ENCODE measurements at regions not wholly inside any gene's neighbourhood (a gene's known extent, or its start where the extent isn't known, plus 50 kb on each side); places are given as distances from the start of the nearest gene placed in this dataset.

GRCh38 chr19:29386970-29387369 is 138.8 kb upstream of the VSTM2B start:
- no peak overlapping the region for H3K4me3 Mint-ChIP-seq (ENCODE audit: low read depth)
- H3K27me3 Mint-ChIP-seq: peaks cover 8% of the 10 kb centered on the region
- TF ChIP-seq CTCF (IDR thresholded peaks at IDR 0.05; ENCODE audit: unreplicated experiment): no peak
- H3K27ac Mint-ChIP-seq: peak overlapping the region; percentile 14
- H3K36me3 Mint-ChIP-seq (ENCODE audit: insufficient read depth): no peaks in the 10 kb centered on the region
- peaks cover 8% of the 10 kb centered on the region for H3K9me3 Mint-ChIP-seq (ENCODE audit: low read depth)
- no peak for DNase-seq (ENCODE audit: low spot score, unreplicated experiment)
- H3K4me1 Mint-ChIP-seq (ENCODE audit: low read depth): peaks cover 3% of the 10 kb centered on the region

GRCh38 chr19:29387586-29387985 is 138.2 kb upstream of the VSTM2B start:
- Mint-ChIP-seq H3K4me3 (ENCODE audit: low read depth) (no peak overlapping the region), H3K9me3 (ENCODE audit: low read depth) (peaks cover 8% of the 10 kb centered on the region), H3K27ac (no peak overlapping the region), H3K27me3 (peaks cover 8% of the 10 kb centered on the region), H3K36me3 (ENCODE audit: insufficient read depth) (no peaks in the 10 kb centered on the region), H3K4me1 (ENCODE audit: low read depth) (peaks cover 3% of the 10 kb centered on the region)
- DNase-seq (ENCODE audit: low spot score, unreplicated experiment): no peak
- no peak for TF ChIP-seq CTCF (IDR thresholded peaks at IDR 0.05; ENCODE audit: unreplicated experiment)

- no peak for DNase-seq (ENCODE audit: low spot score, unreplicated experiment)
- H3K9me3 Mint-ChIP-seq (ENCODE audit: low read depth): peaks cover 8% of the 10 kb centered on the region
- no peak overlapping the region for H3K4me3 Mint-ChIP-seq (ENCODE audit: low read depth)
- peaks cover 3% of the 10 kb centered on the region for H3K4me1 Mint-ChIP-seq (ENCODE audit: low read depth)
- no peak for TF ChIP-seq CTCF (IDR thresholded peaks at IDR 0.05; ENCODE audit: unreplicated experiment)
- H3K27ac Mint-ChIP-seq: no peak overlapping the region
- no peaks in the 10 kb centered on the region for H3K36me3 Mint-ChIP-seq (ENCODE audit: insufficient read depth)
- peaks cover 10% of the 10 kb centered on the region for H3K27me3 Mint-ChIP-seq
These were observed 136.3 kb upstream of the VSTM2B start for GRCh38 chr19:29389495-29389894.

- Mint-ChIP-seq H3K36me3 (ENCODE audit: insufficient read depth) (no peaks in the 10 kb centered on the region), H3K4me1 (ENCODE audit: low read depth) (peaks cover 3% of the 10 kb centered on the region), H3K27me3 (peaks cover 10% of the 10 kb centered on the region), H3K4me3 (ENCODE audit: low read depth) (no peak overlapping the region), H3K9me3 (ENCODE audit: low read depth) (peaks cover 8% of the 10 kb centered on the region), H3K27ac (no peak overlapping the region)
- TF ChIP-seq CTCF (IDR thresholded peaks at IDR 0.05; ENCODE audit: unreplicated experiment): no peak
- DNase-seq (ENCODE audit: low spot score, unreplicated experiment): no peak
These were observed 135.1 kb upstream of the VSTM2B start for GRCh38 chr19:29390742-29391141.

- peaks cover 8% of the 10 kb centered on the region for H3K9me3 Mint-ChIP-seq (ENCODE audit: low read depth)
- DNase-seq (ENCODE audit: low spot score, unreplicated experiment): no peak
- H3K27ac Mint-ChIP-seq: no peak overlapping the region
- no peaks in the 10 kb centered on the region for H3K36me3 Mint-ChIP-seq (ENCODE audit: insufficient read depth)
- H3K4me3 Mint-ChIP-seq (ENCODE audit: low read depth): no peak overlapping the region
- H3K4me1 Mint-ChIP-seq (ENCODE audit: low read depth): no peaks in the 10 kb centered on the region
- H3K27me3 Mint-ChIP-seq: peaks cover 13% of the 10 kb centered on the region
- TF ChIP-seq CTCF (IDR thresholded peaks at IDR 0.05; ENCODE audit: unreplicated experiment): peak; percentile 38
These were observed 131.8 kb upstream of the VSTM2B start for GRCh38 chr19:29393915-29394460.
